ENCODE measurements at regions not wholly inside any gene's neighbourhood (a gene's known extent, or its start where the extent isn't known, plus 50 kb on each side); places are given as distances from the start of the nearest gene placed in this dataset.

DNA sequence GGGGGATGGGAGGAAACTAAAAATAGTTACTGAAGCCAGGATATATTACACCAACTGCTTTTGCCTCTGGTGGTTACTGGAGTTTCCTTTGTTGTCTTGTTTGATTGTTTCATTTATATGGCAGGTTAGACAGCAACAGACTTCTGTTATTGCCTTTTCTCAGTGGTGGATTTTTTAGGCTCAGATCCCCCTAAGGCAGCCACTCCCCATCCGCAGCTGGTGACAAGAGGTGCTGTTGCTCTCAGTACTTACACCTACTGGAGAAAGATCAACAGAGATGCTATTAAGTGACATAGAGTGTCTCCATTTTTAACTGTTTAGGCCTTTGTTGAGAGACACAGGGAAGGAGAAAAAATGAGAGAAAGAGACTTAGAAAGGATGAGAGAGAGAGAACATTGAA lies 552.1 kb downstream of the PKHD1 start:
- TF ChIP-seq, protein P1, sequence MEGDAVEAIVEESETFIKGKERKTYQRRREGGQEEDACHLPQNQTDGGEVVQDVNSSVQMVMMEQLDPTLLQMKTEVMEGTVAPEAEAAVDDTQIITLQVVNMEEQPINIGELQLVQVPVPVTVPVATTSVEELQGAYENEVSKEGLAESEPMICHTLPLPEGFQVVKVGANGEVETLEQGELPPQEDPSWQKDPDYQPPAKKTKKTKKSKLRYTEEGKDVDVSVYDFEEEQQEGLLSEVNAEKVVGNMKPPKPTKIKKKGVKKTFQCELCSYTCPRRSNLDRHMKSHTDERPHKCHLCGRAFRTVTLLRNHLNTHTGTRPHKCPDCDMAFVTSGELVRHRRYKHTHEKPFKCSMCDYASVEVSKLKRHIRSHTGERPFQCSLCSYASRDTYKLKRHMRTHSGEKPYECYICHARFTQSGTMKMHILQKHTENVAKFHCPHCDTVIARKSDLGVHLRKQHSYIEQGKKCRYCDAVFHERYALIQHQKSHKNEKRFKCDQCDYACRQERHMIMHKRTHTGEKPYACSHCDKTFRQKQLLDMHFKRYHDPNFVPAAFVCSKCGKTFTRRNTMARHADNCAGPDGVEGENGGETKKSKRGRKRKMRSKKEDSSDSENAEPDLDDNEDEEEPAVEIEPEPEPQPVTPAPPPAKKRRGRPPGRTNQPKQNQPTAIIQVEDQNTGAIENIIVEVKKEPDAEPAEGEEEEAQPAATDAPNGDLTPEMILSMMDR (conservative IDR thresholded peaks at IDR 0.05; ENCODE audit: low read depth, low read length) = no peak
- no peak for TF ChIP-seq EZH2 (IDR thresholded peaks at IDR 0.05; ENCODE audit: borderline replicate concordance, low read depth, low read length, poor library complexity, severe bottlenecking)

Data from A673 (cell line).